ENCODE measurements at regions not wholly inside any gene's neighbourhood (a gene's known extent, or its start where the extent isn't known, plus 50 kb on each side); places are given as distances from the start of the nearest gene placed in this dataset.

GRCh38 chr13:103694471-103694870 lies 628.3 kb upstream of the SLC10A2 start:
- TF ChIP-seq, protein P1, sequence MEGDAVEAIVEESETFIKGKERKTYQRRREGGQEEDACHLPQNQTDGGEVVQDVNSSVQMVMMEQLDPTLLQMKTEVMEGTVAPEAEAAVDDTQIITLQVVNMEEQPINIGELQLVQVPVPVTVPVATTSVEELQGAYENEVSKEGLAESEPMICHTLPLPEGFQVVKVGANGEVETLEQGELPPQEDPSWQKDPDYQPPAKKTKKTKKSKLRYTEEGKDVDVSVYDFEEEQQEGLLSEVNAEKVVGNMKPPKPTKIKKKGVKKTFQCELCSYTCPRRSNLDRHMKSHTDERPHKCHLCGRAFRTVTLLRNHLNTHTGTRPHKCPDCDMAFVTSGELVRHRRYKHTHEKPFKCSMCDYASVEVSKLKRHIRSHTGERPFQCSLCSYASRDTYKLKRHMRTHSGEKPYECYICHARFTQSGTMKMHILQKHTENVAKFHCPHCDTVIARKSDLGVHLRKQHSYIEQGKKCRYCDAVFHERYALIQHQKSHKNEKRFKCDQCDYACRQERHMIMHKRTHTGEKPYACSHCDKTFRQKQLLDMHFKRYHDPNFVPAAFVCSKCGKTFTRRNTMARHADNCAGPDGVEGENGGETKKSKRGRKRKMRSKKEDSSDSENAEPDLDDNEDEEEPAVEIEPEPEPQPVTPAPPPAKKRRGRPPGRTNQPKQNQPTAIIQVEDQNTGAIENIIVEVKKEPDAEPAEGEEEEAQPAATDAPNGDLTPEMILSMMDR (IDR thresholded peaks at IDR 0.05; ENCODE audit: extremely low read depth, low read depth, low read length), result no peak
- Histone ChIP-seq H3K27ac (ENCODE audit: low read depth, low read length) (no peak overlapping the region), H3K9me3 (ENCODE audit: low read depth, low read length) (peaks cover 2% of the 10 kb centered on the region), H3K4me3 (ENCODE audit: insufficient read depth, low read length) (no peak overlapping the region), H2AFZ (ENCODE audit: low read length) (no peak overlapping the region), H3K4me2 (ENCODE audit: insufficient read depth, low read length) (no peak overlapping the region), H3K79me2 (ENCODE audit: insufficient read depth, low read length) (no peaks in the 10 kb centered on the region), H4K20me1 (ENCODE audit: insufficient read depth, low read length) (no peaks in the 10 kb centered on the region), H3K27me3 (ENCODE audit: insufficient read depth, low read length) (no peaks in the 10 kb centered on the region), H3K36me3 (ENCODE audit: insufficient read depth, low read length) (no peaks in the 10 kb centered on the region), H3K4me1 (ENCODE audit: insufficient read depth, low read length) (no peaks in the 10 kb centered on the region)
- DNase-seq (ENCODE audit: insufficient read length, low spot score, missing footprints), result peak; percentile 9

DNA sequence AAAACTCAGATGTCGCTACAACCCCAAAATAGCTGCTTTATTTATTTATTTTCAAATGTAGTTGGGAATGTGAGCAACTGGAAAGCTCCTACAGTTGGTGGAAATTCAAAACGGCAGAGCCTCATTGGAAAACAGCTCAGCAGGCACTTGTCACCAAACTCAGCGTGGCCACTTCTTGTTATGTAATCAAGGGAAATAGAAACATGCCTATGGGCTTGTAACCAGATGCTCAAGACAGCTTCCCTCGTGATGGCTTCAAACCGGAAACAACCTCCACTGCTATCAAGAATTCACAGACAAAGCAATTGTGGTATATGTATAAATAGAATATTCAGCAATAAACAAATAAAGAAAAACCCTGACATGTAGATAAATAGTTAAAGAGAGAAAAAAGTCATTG lies 627.8 kb upstream of the SLC10A2 start:
- H3K27me3 ChIP-seq (ENCODE audit: insufficient read depth, low read length), result no peaks in the 10 kb centered on the region
- H3K9me3 ChIP-seq (ENCODE audit: low read depth, low read length), result peaks cover 2% of the 10 kb centered on the region
- no peaks in the 10 kb centered on the region for H3K79me2 ChIP-seq (ENCODE audit: insufficient read depth, low read length)
- no peaks in the 10 kb centered on the region for H3K4me1 ChIP-seq (ENCODE audit: insufficient read depth, low read length)
- TF ChIP-seq, protein P1 (IDR thresholded peaks at IDR 0.05; ENCODE audit: extremely low read depth, low read depth, low read length), result no peak
- H3K4me3 ChIP-seq (ENCODE audit: insufficient read depth, low read length), result no peak overlapping the region
- DNase-seq (ENCODE audit: insufficient read length, low spot score, missing footprints), result no peak
- H4K20me1 ChIP-seq (ENCODE audit: insufficient read depth, low read length), result no peaks in the 10 kb centered on the region
- H3K4me2 ChIP-seq (ENCODE audit: insufficient read depth, low read length), result no peak overlapping the region
- H3K27ac ChIP-seq (ENCODE audit: low read depth, low read length), result no peak overlapping the region
- H2AFZ ChIP-seq (ENCODE audit: low read length), result no peak overlapping the region
- no peaks in the 10 kb centered on the region for H3K36me3 ChIP-seq (ENCODE audit: insufficient read depth, low read length)

DNA sequence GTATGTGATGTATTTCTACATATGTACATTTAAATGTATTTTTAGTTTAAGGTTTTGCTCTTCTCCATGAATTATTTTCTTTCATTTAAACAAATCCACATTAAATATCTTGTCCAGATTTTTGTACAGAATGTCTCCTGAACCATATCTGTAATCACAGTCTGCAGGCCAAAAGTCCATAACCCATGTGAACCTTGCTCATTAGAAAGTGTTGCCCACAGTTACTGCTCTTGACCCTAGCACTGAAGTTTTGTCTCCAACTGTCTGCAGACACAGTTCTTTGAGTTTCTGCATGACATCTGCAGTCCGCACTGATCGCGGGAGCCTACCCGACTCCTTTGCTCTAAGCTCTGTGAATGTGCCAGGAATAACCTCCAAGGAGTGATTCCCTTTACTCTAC lies 626.2 kb upstream of the SLC10A2 start:
- no peaks in the 10 kb centered on the region for H3K79me2 ChIP-seq (ENCODE audit: insufficient read depth, low read length)
- TF ChIP-seq, protein P1 (IDR thresholded peaks at IDR 0.05; ENCODE audit: extremely low read depth, low read depth, low read length), result no peak
- no peak for DNase-seq (ENCODE audit: insufficient read length, low spot score, missing footprints)
- no peak overlapping the region for H2AFZ ChIP-seq (ENCODE audit: low read length)
- no peak overlapping the region for H3K4me3 ChIP-seq (ENCODE audit: insufficient read depth, low read length)
- no peak overlapping the region for H3K4me2 ChIP-seq (ENCODE audit: insufficient read depth, low read length)
- peaks cover 2% of the 10 kb centered on the region for H3K9me3 ChIP-seq (ENCODE audit: low read depth, low read length)
- H3K4me1 ChIP-seq (ENCODE audit: insufficient read depth, low read length), result no peaks in the 10 kb centered on the region
- H4K20me1 ChIP-seq (ENCODE audit: insufficient read depth, low read length), result no peaks in the 10 kb centered on the region
- no peaks in the 10 kb centered on the region for H3K36me3 ChIP-seq (ENCODE audit: insufficient read depth, low read length)
- no peaks in the 10 kb centered on the region for H3K27me3 ChIP-seq (ENCODE audit: insufficient read depth, low read length)
- H3K27ac ChIP-seq (ENCODE audit: low read depth, low read length), result no peak overlapping the region

DNA sequence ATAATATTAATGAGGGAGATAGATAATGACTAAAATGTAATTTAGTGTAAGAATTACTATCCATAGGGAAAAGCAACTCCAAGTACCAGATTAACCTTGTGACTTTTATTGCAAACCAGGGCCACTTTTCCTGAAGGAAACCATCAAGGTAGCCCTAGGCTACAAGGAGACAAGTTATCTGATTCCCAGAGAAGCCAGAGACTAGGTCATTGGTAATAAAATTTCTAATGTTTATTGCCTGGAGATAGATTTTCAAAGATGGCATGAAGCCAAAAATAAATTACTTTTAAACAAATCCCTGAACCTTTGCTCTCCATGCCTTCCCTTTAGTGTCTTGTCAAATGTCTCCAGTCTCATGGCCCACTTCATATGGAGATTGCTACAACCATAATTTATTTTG lies 610.1 kb upstream of the SLC10A2 start:
- DNase-seq (ENCODE audit: insufficient read length, low spot score, missing footprints), result no peak
- TF ChIP-seq, protein P1 (IDR thresholded peaks at IDR 0.05; ENCODE audit: extremely low read depth, low read depth, low read length), result no peak

More for the DNA sequence above, 610.1 kb upstream of the SLC10A2 start:
- no peak overlapping the region for H2AFZ ChIP-seq (ENCODE audit: low read length)
- no peak overlapping the region for H3K4me2 ChIP-seq (ENCODE audit: insufficient read depth, low read length)
- H3K4me1 ChIP-seq (ENCODE audit: insufficient read depth, low read length), result no peaks in the 10 kb centered on the region
- H3K4me3 ChIP-seq (ENCODE audit: insufficient read depth, low read length), result no peak overlapping the region
- H3K9me3 ChIP-seq (ENCODE audit: low read depth, low read length), result peaks cover 5% of the 10 kb centered on the region
- no peak overlapping the region for H3K27ac ChIP-seq (ENCODE audit: low read depth, low read length)
- H4K20me1 ChIP-seq (ENCODE audit: insufficient read depth, low read length), result no peaks in the 10 kb centered on the region
- no peaks in the 10 kb centered on the region for H3K27me3 ChIP-seq (ENCODE audit: insufficient read depth, low read length)
- H3K36me3 ChIP-seq (ENCODE audit: insufficient read depth, low read length), result no peaks in the 10 kb centered on the region
- no peaks in the 10 kb centered on the region for H3K79me2 ChIP-seq (ENCODE audit: insufficient read depth, low read length)

All from osteoblast (primary cell).